Activated effector memory CD4-positive, alpha-beta T cell treated with anti-CD3 and anti-CD28 coated beads, Interleukin-2, amount 50 U/mL, for 16 hours (primary cell): ENCODE measurements at regions not wholly inside any gene's neighbourhood (a gene's known extent, or its start where the extent isn't known, plus 50 kb on each side); places are given as distances from the start of the nearest gene placed in this dataset.
A peak's percentile ranks its signal among the peaks of the same experiment; 100 is the strongest.
"Not testable (repeated sequence)": the region's sequence is repeated elsewhere in the genome, so short reads cannot be mapped to it uniquely, and the experiment has no call there.

Experiments used
- DNase-seq: peaks from one replicate; pipeline ENCODE4 v3.0.0-alpha.2; 2020

- DNase-seq: no peak
Measured at GRCh38 chr9:97773723-97774122, 76.6 kb upstream of the XPA start.

- DNase-seq: no peak
Measured at GRCh38 chr9:97774673-97775072, 77.5 kb upstream of the XPA start.

GRCh38 chr9:97778740-97779139 is 74.3 kb upstream of the FOXE1 start:
- not testable (repeated sequence) for DNase-seq

- no peak for DNase-seq
Measured at GRCh38 chr9:97779608-97780007, 73.4 kb upstream of the FOXE1 start.

- no peak for DNase-seq
Measured at GRCh38 chr9:97781902-97782301, 71.1 kb upstream of the FOXE1 start.

GRCh38 chr9:97786341-97786740 is 66.7 kb upstream of the FOXE1 start:
- DNase-seq: no peak

- no peak for DNase-seq
Measured at GRCh38 chr9:97787551-97787950, 65.5 kb upstream of the FOXE1 start.

GRCh38 chr9:97788763-97789663 is 64.0 kb upstream of the FOXE1 start:
- no peak for DNase-seq

GRCh38 chr9:97790542-97790941 is 62.5 kb upstream of the FOXE1 start:
- no peak for DNase-seq

- DNase-seq: no peak
Measured at GRCh38 chr9:97791542-97791941, 61.5 kb upstream of the FOXE1 start.

- no peak for DNase-seq
Measured at GRCh38 chr9:97793067-97793466, 60.0 kb upstream of the FOXE1 start.

- no peak for DNase-seq
Measured at GRCh38 chr9:97794666-97795065, 58.4 kb upstream of the FOXE1 start.

- DNase-seq: not testable (repeated sequence)
Measured at GRCh38 chr9:97796176-97796575, 56.9 kb upstream of the FOXE1 start.

GRCh38 chr9:97801180-97801579 is 51.8 kb upstream of the FOXE1 start:
- DNase-seq: no peak

- DNase-seq: no peak
Measured at GRCh38 chr9:97802276-97802675, 50.8 kb upstream of the FOXE1 start.

- DNase-seq: peak; percentile 91
Measured at GRCh38 chr9:97803167-97804058, 49.6 kb upstream of the FOXE1 start.
